ENCODE measurements at regions not wholly inside any gene's neighbourhood (a gene's known extent, or its start where the extent isn't known, plus 50 kb on each side); places are given as distances from the start of the nearest gene placed in this dataset.
"Not testable (repeated sequence)": the region's sequence is repeated elsewhere in the genome, so short reads cannot be mapped to it uniquely, and the experiment has no call there.

- DNase-seq: no peak
Measured at GRCh38 chr3:65303431-65303830, 615.6 kb upstream of the ADAMTS9 start.

- DNase-seq: no peak
Measured at GRCh38 chr3:65291448-65292125, 603.8 kb upstream of the ADAMTS9 start.

- DNase-seq: no peak
Measured at GRCh38 chr3:65288776-65289175, 601.0 kb upstream of the ADAMTS9 start.

GRCh38 chr3:65285956-65286355, 598.2 kb upstream of the ADAMTS9 start:
- no peak for DNase-seq

GRCh38 chr3:65284961-65285360, 597.2 kb upstream of the ADAMTS9 start:
- DNase-seq: no peak

GRCh38 chr3:65284546-65284945, 596.7 kb upstream of the ADAMTS9 start:
- DNase-seq: no peak

- no peak for DNase-seq
Measured at GRCh38 chr3:65279225-65279782, 591.5 kb upstream of the ADAMTS9 start.

- peak in 1 of 2 experiments; percentile 6 for DNase-seq
Measured at GRCh38 chr3:65277798-65278197, 590.0 kb upstream of the ADAMTS9 start.

- DNase-seq: no peak
Measured at GRCh38 chr3:65276551-65276950, 588.8 kb upstream of the ADAMTS9 start.

GRCh38 chr3:65268426-65268825, 580.6 kb upstream of the ADAMTS9 start:
- DNase-seq: no peak

- no peak for DNase-seq
Measured at GRCh38 chr3:65265942-65266590, 578.3 kb upstream of the ADAMTS9 start.

GRCh38 chr3:65265511-65265910, 577.7 kb upstream of the ADAMTS9 start:
- DNase-seq: no peak

- DNase-seq: no peak
Measured at GRCh38 chr3:65262548-65262947, 574.7 kb upstream of the ADAMTS9 start.

- no peak for DNase-seq
Measured at GRCh38 chr3:65259946-65260345, 572.1 kb upstream of the ADAMTS9 start.

GRCh38 chr3:65252914-65253313, 565.1 kb upstream of the ADAMTS9 start:
- not testable (repeated sequence) for DNase-seq

GRCh38 chr3:65252266-65252665, 564.5 kb upstream of the ADAMTS9 start:
- DNase-seq: no peak

GRCh38 chr3:65251375-65251774, 563.6 kb upstream of the ADAMTS9 start:
- no peak for DNase-seq

GRCh38 chr3:65246561-65246960, 558.8 kb upstream of the ADAMTS9 start:
- DNase-seq: no peak

- DNase-seq: no peak
Measured at GRCh38 chr3:65245133-65246063, 557.6 kb upstream of the ADAMTS9 start.

GRCh38 chr3:65240366-65240765, 552.6 kb upstream of the ADAMTS9 start:
- no peak for DNase-seq

GRCh38 chr3:65238652-65239051, 550.9 kb upstream of the ADAMTS9 start:
- no peak for DNase-seq

- no peak for DNase-seq
Measured at GRCh38 chr3:65234499-65234898, 546.7 kb upstream of the ADAMTS9 start.

GRCh38 chr3:65233561-65233960, 545.8 kb upstream of the ADAMTS9 start:
- no peak for DNase-seq
